PC-9 (cell line): ENCODE measurements at regions not wholly inside any gene's neighbourhood (a gene's known extent, or its start where the extent isn't known, plus 50 kb on each side); places are given as distances from the start of the nearest gene placed in this dataset.
"Not testable (repeated sequence)": the region's sequence is repeated elsewhere in the genome, so short reads cannot be mapped to it uniquely, and the experiment has no call there.

Experiments used
- BruUV-seq: library from RNA; stranded (reverse); fragments of 400-500 nt; replicated peaks from 2 replicates; lab custom pipeline; 2021; lab: Mats Ljungman, UMichigan
- CTCF ChIA-PET: fragments of 300-600 bp; sonication (Branson Sonifier 250); formaldehyde crosslinking; loops from one replicate; lab custom pipeline; 2022; ENCODE audit warnings: antibody characterized with exemption; lab: Charles Lee
- POLR2A ChIA-PET: fragments of 300-600 bp; sonication (Branson Sonifier 250); formaldehyde crosslinking; loops from one replicate; lab custom pipeline; 2022; ENCODE audit warnings: antibody characterized with exemption; ENCODE audit not compliant: unreplicated experiment; lab: Charles Lee
- DNase-seq, 2 experiments: peaks; one replicate each; pipeline versions ENCODE4 v3.0.0 to v3.0.0-alpha.2; 2015 to 2022; ENCODE audit warnings: mixed read lengths in 1 of 2
- H2AFZ ChIP-seq: fragments of 200-600 bp; sonication (generic); 2 replicates; pipeline ENCODE4 v1.8.1; 2017; ENCODE audit warnings: antibody characterized with exemption
- H3F3A ChIP-seq: fragments of 200-600 bp; sonication (generic); 2 replicates; pipeline ENCODE4 v1.8.1; 2017; ENCODE audit warnings: antibody characterized with exemption, mild to moderate bottlenecking, low read depth; ENCODE audit not compliant: insufficient read depth
- H3K27ac ChIP-seq: fragments of 200-600 bp; sonication (generic); 2 replicates; pipeline ENCODE4 v1.6.1; 2016; ENCODE audit warnings: mixed run types
- H3K27me3 ChIP-seq: fragments of 200-600 bp; sonication (generic); 2 replicates; pipeline ENCODE4 v1.6.1; 2016; ENCODE audit warnings: low read depth, mixed run types; ENCODE audit not compliant: insufficient read depth
- H3K36me3 ChIP-seq: fragments of 200-600 bp; sonication (generic); 2 replicates; pipeline ENCODE4 v1.6.1; 2016; ENCODE audit warnings: low read depth, mixed run types
- H3K4me1 ChIP-seq: fragments of 200-600 bp; sonication (generic); replicated peaks from 2 replicates; pipeline ENCODE4 v1.6.1; 2016; ENCODE audit warnings: mixed run types; ENCODE audit not compliant: insufficient read depth
- H3K4me2 ChIP-seq: fragments of 200-600 bp; sonication (generic); 2 replicates; pipeline ENCODE4 v1.6.1; 2017; ENCODE audit warnings: mixed run types
- H3K4me3 ChIP-seq: fragments of 200-600 bp; sonication (generic); 2 replicates; pipeline ENCODE4 v1.6.1; 2016; ENCODE audit warnings: mixed run types
- H3K79me2 ChIP-seq: fragments of 200-600 bp; sonication (generic); 2 replicates; pipeline ENCODE4 v1.6.1; 2017; ENCODE audit warnings: low read depth, mixed run types
- H3K9me2 ChIP-seq: fragments of 200-600 bp; sonication (generic); 2 replicates; pipeline ENCODE4 v1.8.1; 2017; ENCODE audit warnings: mild to moderate bottlenecking; ENCODE audit not compliant: insufficient read depth
- H3K9me3 ChIP-seq: fragments of 200-600 bp; sonication (generic); 2 replicates; pipeline ENCODE4 v1.8.1; 2016; ENCODE audit warnings: low read depth; ENCODE audit not compliant: insufficient read depth
- H4K20me1 ChIP-seq: fragments of 200-600 bp; sonication (generic); 2 replicates; pipeline ENCODE4 v1.8.1; 2017; ENCODE audit not compliant: insufficient read depth
- EZH2 ChIP-seq: fragments of 200-600 bp; sonication (generic); IDR thresholded peaks from 2 replicates; pipeline ENCODE4 v1.8.0; 2017; ENCODE audit warnings: antibody characterized with exemption, low read depth
- intact Hi-C: fragments of 100-400 bp; cut with micrococcal nuclease; formaldehyde crosslinking; loops from one replicate; pipeline ENCODE4 v1.10.0; 2022; ENCODE audit not compliant: unreplicated experiment
- TF ChIP-seq, protein P1 (sequence below): fragments of 200-600 bp; sonication (generic); conservative IDR thresholded peaks from 2 replicates; pipeline ENCODE4 v1.6.1; 2017; ENCODE audit warnings: mixed run types, antibody characterized with exemption, mild to moderate bottlenecking, moderate library complexity

DNA sequence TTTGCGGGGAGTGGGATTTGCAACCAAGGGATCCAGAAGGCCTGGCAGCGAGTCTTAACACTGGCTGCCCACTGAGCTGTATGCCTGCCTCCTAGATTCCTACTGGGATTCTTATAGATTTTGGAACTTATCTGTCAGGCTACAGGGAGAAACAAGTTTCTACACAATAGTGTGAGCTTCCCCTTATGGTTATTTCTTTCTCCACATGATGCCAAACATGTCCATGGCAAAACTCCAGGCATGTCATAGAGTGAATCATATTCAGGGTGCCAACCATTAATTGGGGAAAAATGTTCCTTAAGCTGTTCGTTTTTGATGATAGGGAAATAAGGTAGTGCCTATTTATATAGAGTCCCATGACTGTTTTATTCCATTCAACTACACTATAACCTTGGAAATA, 1185.2 kb upstream of the CELF4 start:
- intact Hi-C loops: no loop called here
- H3K4me2 ChIP-seq: no peak overlapping the region
- no peak for DNase-seq
- H3K4me3 ChIP-seq: no peak overlapping the region
- ChIA-PET CTCF (no interaction called here), POLR2A (no interaction called here)
- H3K27me3 ChIP-seq: no peaks in the 10 kb centered on the region
- H3F3A ChIP-seq: no peaks in the 10 kb centered on the region
- no peak overlapping the region for H3K27ac ChIP-seq
- H3K9me3 ChIP-seq: no peaks in the 10 kb centered on the region
- H3K9me2 ChIP-seq: no peaks in the 10 kb centered on the region
- H3K4me1 ChIP-seq: no peaks in the 10 kb centered on the region
- no TSS peak for BruUV-seq
- no peaks in the 10 kb centered on the region for H3K36me3 ChIP-seq
- H2AFZ ChIP-seq: no peak overlapping the region
- TF ChIP-seq, protein P1, sequence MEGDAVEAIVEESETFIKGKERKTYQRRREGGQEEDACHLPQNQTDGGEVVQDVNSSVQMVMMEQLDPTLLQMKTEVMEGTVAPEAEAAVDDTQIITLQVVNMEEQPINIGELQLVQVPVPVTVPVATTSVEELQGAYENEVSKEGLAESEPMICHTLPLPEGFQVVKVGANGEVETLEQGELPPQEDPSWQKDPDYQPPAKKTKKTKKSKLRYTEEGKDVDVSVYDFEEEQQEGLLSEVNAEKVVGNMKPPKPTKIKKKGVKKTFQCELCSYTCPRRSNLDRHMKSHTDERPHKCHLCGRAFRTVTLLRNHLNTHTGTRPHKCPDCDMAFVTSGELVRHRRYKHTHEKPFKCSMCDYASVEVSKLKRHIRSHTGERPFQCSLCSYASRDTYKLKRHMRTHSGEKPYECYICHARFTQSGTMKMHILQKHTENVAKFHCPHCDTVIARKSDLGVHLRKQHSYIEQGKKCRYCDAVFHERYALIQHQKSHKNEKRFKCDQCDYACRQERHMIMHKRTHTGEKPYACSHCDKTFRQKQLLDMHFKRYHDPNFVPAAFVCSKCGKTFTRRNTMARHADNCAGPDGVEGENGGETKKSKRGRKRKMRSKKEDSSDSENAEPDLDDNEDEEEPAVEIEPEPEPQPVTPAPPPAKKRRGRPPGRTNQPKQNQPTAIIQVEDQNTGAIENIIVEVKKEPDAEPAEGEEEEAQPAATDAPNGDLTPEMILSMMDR: no peak
- TF ChIP-seq EZH2: no peak
- H4K20me1 ChIP-seq: no peaks in the 10 kb centered on the region
- H3K79me2 ChIP-seq: no peaks in the 10 kb centered on the region

DNA sequence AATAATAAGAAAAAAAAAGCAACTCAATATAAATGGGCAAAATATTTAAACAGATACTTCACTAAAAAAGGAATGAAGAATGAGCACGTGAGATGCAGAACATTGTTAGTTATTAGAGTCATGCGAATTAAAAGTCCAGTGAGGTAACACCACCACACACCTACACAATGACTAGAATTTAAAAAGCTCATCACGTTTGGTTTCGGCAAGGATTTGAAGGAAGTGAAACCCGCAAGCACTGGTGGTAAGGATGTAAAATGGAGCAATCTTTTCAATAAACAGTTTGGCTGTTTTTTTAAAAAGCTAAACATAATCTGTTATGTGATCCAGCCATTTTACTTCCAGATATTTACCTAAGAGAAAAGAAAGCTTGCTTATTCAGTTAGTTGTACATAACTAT, 1181.6 kb upstream of the CELF4 start:
- no peaks in the 10 kb centered on the region for H4K20me1 ChIP-seq
- no peaks in the 10 kb centered on the region for H3F3A ChIP-seq
- H3K4me3 ChIP-seq: no peak overlapping the region
- H3K27me3 ChIP-seq: no peaks in the 10 kb centered on the region
- H3K4me1 ChIP-seq: no peaks in the 10 kb centered on the region
- ChIA-PET POLR2A (no interaction called here), CTCF (no interaction called here)
- H3K27ac ChIP-seq: no peak overlapping the region
- no peak overlapping the region for H3K4me2 ChIP-seq
- H3K36me3 ChIP-seq: no peaks in the 10 kb centered on the region
- H3K9me2 ChIP-seq: no peaks in the 10 kb centered on the region
- intact Hi-C loops: no loop called here
- BruUV-seq: no TSS peak
- H3K79me2 ChIP-seq: no peaks in the 10 kb centered on the region
- TF ChIP-seq, protein P1: no peak
- TF ChIP-seq EZH2: no peak
- no peak overlapping the region for H2AFZ ChIP-seq
- DNase-seq: no peak
- no peaks in the 10 kb centered on the region for H3K9me3 ChIP-seq

DNA sequence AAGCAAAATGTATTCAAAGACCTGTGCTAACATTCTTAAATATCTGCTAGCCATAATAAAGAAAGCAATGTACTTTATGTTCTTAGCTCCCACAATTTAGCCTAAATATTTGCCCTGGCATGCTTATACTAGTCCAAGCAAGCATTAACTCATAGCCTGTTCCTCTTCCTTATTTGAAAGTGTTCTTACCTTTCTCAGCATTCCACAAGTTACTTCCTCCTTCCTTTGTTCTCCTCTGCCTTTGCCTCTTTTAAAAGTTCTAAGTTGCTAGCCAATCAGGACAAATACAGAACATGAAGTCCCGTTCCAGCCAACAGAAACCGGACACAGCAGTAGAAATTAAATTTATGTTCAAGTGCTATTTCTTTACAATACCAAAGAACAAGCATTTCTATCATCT, 1154.6 kb upstream of the CELF4 start:
- H3K79me2 ChIP-seq, H3K4me3 ChIP-seq, H3K4me1 ChIP-seq, BruUV-seq, H3K27ac ChIP-seq, DNase-seq, H3K27me3 ChIP-seq, H3K9me2 ChIP-seq, H3K4me2 ChIP-seq, H4K20me1 ChIP-seq, H2AFZ ChIP-seq, H3K36me3 ChIP-seq, CTCF ChIA-PET, intact Hi-C loops, POLR2A ChIA-PET, H3K9me3 ChIP-seq, H3F3A ChIP-seq: not testable (repeated sequence)

DNA sequence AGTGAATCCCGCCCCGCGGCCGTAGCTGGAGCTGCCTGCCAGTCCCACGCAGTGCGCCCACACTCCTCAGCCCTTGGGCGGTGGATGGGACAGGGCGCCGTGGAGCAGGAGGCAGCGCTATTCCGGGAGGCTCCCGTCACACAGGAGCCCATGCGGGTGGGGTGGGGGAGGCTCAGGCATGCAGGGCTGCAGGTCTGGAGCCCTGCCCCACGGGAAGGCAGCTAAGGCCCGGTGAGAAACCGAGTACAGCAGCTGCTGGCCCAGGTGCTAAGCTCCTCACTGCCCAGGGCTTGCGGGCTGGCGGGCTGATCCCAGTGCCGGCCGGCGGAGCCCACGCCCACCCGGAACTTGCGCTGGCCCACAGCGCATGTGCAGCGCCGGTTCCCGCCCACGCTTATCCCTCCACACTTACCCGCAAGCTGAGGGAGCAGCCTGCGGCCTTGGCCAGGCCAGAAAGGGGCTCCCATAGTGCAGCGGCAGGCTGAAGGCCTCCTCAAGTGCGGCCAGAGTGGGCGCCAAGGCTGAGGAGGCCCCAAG, 1152.8 kb upstream of the CELF4 start:
- Histone ChIP-seq H3K27ac (no peak overlapping the region), H3K4me1 (no peaks in the 10 kb centered on the region), H3K4me2 (no peak overlapping the region; the same call in 1 of the 2 replicates), H3K79me2 (no peaks in the 10 kb centered on the region), H3K27me3 (no peaks in the 10 kb centered on the region), H3F3A (no peaks in the 10 kb centered on the region), H3K9me2 (no peaks in the 10 kb centered on the region), H3K4me3 (no peak overlapping the region), H3K9me3 (no peaks in the 10 kb centered on the region), H2AFZ (no peak overlapping the region), H4K20me1 (no peaks in the 10 kb centered on the region), H3K36me3 (no peaks in the 10 kb centered on the region)
- BruUV-seq: no TSS peak
- ChIA-PET CTCF (no interaction called here), POLR2A (no interaction called here)
- TF ChIP-seq, protein P1: no peak
- no peak for TF ChIP-seq EZH2
- intact Hi-C loops: no loop called here
- DNase-seq: peak in 1 of 2 experiments; percentile 0
